HG02571 (cell line): ENCODE measurements at regions not wholly inside any gene's neighbourhood (a gene's known extent, or its start where the extent isn't known, plus 50 kb on each side); places are given as distances from the start of the nearest gene placed in this dataset.

Experiments
- ATAC-seq: cut with Tn5 transposase; IDR thresholded peaks from one replicate; pipeline ENCODE4 v1.9.1; 2021; ENCODE audit warnings: mild to moderate bottlenecking, moderate library complexity; ENCODE audit not compliant: unreplicated experiment

GRCh38 chrX:39716401-39716800 lies 381.4 kb downstream of the BCOR start:
- ATAC-seq, result no peak

- no peak for ATAC-seq
Measured at GRCh38 chrX:39716802-39717540, 380.8 kb downstream of the BCOR start.

- no peak for ATAC-seq
Measured at GRCh38 chrX:39718981-39719380, 378.8 kb downstream of the BCOR start.

- ATAC-seq, result no peak
Measured at GRCh38 chrX:39720945-39721344, 376.8 kb downstream of the BCOR start.

GRCh38 chrX:39721566-39722279 lies 376.0 kb downstream of the BCOR start:
- no peak for ATAC-seq

GRCh38 chrX:39724544-39724943 lies 373.2 kb downstream of the BCOR start:
- ATAC-seq, result no peak

GRCh38 chrX:39725114-39725513 lies 372.6 kb downstream of the BCOR start:
- ATAC-seq, result no peak

- no peak for ATAC-seq
Measured at GRCh38 chrX:39725928-39726619, 371.7 kb downstream of the BCOR start.

- ATAC-seq, result no peak
Measured at GRCh38 chrX:39726771-39727170, 371.0 kb downstream of the BCOR start.

GRCh38 chrX:39728025-39728424 lies 369.7 kb downstream of the BCOR start:
- ATAC-seq, result no peak

GRCh38 chrX:39728852-39729598 lies 368.7 kb downstream of the BCOR start:
- no peak for ATAC-seq

- no peak for ATAC-seq
Measured at GRCh38 chrX:39729981-39730661, 367.6 kb downstream of the BCOR start.

GRCh38 chrX:39730662-39731329 lies 367.0 kb downstream of the BCOR start:
- ATAC-seq, result no peak

GRCh38 chrX:39731330-39731667 lies 366.5 kb downstream of the BCOR start:
- ATAC-seq, result no peak

GRCh38 chrX:39731735-39732134 lies 366.0 kb downstream of the BCOR start:
- ATAC-seq, result no peak

- ATAC-seq, result no peak
Measured at GRCh38 chrX:39733745-39734144, 364.0 kb downstream of the BCOR start.

GRCh38 chrX:39734174-39734776 lies 363.5 kb downstream of the BCOR start:
- no peak for ATAC-seq

GRCh38 chrX:39736216-39737211 lies 361.2 kb downstream of the BCOR start:
- no peak for ATAC-seq

GRCh38 chrX:39739585-39739984 lies 358.2 kb downstream of the BCOR start:
- no peak for ATAC-seq
